Inferior parietal cortex (tissue), 1 donor: ENCODE measurements at regions not wholly inside any gene's neighbourhood (a gene's known extent, or its start where the extent isn't known, plus 50 kb on each side); places are given as distances from the start of the nearest gene placed in this dataset.

Source experiments
- DNase-seq: peaks from one replicate; pipeline ENCODE4 v3.0.0-alpha.2; 2016; ENCODE audit errors: extremely low spot score

DNA sequence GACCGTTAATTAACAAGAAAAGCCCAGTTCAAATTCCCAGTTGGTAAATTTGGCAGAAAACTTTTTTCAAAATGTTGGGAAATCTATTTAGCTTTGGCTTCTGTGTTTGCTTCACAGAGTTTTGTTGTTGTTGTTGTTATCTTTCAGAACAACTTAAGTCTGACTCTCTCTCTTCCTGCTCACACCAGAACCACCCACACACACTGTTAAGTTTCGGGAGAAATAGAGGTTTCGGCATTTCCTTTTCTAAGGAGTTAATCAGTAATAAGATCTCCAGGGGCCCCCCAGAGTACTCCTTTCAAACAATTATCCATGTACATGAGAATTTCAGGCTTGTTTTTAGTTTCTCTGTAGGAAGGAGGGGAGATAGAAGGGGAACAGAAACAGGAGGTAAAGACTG, 106.2 kb upstream of the PTCHD1 start:
- peak; percentile 2 for DNase-seq

GRCh38 chrX:23228950-23229448, 105.7 kb upstream of the PTCHD1 start:
- DNase-seq, result no peak

- DNase-seq, result no peak
Measured at GRCh38 chrX:23235051-23235450, 99.6 kb upstream of the PTCHD1 start.

GRCh38 chrX:23246001-23246400, 88.6 kb upstream of the PTCHD1 start:
- DNase-seq, result no peak

DNA sequence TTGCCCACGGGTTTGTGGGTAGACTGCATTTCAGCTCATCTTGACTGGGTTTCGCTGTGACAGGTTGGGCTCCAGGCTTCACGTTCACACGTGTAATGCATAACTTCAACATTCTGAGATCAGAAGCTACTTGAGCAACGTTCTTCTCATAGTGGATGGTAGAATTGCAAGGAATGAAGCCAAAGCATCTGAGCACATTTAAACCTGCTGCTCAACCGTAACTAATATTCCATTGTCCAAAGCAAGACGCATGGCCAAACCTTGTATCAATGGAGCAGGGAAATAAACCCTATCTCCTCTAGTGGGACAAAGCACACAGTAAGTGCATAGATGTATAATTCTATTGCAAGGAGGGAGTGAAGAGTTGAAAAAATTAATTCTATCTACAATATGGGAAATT, 86.5 kb upstream of the PTCHD1 start:
- no peak for DNase-seq

GRCh38 chrX:23251043-23251442, 83.6 kb upstream of the PTCHD1 start:
- no peak for DNase-seq

DNA sequence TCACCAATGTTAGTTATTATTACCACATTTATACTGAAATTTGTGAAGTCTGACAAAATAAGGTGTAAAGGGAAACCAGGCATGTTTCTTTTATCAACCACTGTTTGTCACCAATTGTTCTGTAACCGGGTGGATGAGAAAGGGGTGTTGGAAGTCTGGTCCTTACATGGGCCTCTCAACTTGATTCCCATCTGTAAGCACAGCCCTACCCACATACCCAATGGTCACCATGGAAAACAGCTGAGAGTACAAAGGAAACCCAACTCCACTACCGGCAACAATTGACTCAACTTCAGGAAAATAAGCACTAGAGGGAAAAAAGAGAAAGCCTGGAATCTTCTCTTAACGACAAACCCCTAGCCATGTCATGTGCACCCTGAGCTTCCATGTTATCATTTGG, 70.8 kb upstream of the PTCHD1 start:
- DNase-seq, result no peak

- DNase-seq, result no peak
Measured at GRCh38 chrX:23269923-23270322, 64.7 kb upstream of the PTCHD1 start.

- DNase-seq, result no peak
Measured at GRCh38 chrX:23271026-23271425, 63.6 kb upstream of the PTCHD1 start.

- DNase-seq, result no peak
Measured at GRCh38 chrX:23276475-23276874, 58.2 kb upstream of the PTCHD1 start.
